CD4-positive, alpha-beta T cell treated with Interleukin-1 beta for 1 hour (primary cell): ENCODE measurements at regions not wholly inside any gene's neighbourhood (a gene's known extent, or its start where the extent isn't known, plus 50 kb on each side); places are given as distances from the start of the nearest gene placed in this dataset.
"Not testable (repeated sequence)": the region's sequence is repeated elsewhere in the genome, so short reads cannot be mapped to it uniquely, and the experiment has no call there.

Experiments used
- DNase-seq, 2 donors: peaks; one replicate each; pipeline ENCODE4 v3.0.0-alpha.2; 2020 to 2022

DNA sequence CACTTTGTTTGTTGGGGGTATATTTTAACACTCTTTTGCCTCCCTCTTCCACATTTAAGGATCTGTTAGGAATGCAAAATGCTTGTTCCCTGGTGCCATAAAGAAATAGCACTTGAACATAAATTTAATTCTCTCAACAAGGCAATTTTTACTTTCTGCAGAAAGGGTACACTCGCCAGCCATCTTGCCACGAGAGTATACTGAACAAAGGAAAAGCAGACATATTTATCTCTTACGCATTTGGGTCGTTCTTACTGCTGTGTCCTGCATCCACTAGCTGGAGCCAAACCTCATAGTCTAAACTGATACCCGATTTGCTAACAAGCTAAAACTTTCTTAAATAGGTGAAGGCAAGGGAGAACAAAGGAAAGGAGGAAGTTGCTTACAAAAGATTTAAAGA is 129.5 kb downstream of the B3GNT2 start:
- DNase-seq: no peak

DNA sequence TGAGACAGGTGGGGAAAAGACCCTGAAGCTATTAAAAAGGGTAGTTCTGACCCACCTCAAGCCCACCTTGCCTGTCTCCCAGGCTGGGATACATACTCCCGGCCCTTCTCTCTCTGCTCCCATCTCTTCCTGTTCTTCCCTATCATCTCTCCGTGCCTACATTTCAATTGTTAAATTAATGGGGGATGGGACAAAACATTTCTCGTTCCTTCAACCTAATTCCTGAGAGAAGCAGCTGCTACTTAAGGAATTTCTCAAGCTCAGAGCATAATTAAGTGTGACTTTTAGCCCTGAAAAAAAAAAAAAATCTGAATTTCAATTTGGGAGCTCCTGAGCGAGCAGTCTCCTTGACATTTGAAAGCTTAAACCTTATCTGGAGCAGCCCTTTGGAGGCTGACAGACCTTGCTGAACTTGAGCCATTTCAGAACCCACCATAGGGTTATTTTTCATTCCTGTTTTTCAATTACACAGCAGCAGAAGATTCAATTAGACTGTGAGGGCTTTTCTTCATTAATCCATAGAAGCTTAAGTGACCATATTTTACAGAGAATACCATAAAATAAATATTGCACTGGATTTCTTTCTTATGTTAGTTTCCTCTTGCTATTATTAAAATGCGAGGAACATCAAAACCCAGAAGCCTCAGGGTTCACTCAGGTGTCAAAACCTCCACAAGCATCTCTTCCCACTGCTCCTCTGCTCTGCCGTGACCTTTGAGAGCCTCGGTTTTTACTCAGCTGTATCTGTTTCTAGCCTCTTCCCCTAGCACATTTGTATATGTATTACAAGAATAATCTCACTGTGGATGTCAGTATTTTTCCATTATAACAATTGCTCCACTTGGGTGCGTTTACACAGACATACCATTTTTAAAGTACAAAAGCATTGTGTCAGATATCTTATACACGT is 125.7 kb downstream of the B3GNT2 start:
- no peak for DNase-seq

DNA sequence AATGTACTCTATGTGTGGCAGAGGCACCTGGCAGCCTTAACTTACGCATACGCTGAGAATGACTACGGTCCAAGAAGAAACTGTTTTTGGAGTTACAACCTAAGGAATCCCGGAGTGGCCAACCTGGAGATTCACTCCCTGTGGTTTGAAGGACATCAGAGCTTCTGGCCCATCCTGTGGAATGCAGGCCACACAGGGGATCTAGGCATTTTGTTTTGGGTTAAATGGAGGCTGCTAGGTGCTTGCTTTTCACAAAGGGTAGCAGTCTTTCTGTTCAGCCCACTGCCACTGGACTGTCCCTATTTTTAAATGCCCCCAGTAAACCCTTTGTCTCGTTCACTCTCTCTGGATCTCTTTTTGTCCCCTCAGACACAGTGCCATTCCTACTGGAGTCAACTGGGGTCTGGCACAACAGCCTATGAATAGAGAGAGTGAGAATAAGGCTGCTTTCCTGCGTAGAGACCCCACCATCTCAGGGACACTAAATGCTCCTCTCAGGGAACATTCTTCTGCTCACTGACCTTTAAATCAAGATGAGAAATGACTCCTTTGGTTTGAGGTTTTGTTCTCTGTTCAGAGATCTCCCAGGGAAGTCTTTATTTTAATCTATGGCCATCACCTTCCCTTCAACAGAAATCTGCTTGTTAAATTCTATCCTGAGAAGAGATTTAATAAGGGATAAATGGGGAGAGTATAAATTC is 124.9 kb downstream of the B3GNT2 start:
- DNase-seq: no peak

DNA sequence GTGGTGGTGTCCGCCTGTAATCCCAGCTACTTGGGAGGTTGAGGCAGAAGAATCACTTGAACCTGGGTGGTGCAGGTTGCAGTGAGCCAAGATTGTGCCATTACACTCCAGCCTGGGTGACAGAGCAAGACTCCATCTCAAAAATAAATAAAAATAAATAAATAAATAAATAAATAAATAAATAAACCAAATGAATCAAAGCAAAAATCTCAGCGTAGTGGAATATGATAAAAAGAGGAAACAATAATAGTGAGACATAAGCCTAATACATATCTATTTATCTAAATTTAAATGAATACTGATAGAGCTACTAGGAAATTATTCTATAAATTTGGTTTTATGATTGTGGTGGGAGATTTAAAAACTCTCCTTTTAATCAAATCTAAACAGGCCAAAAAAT is 124.2 kb downstream of the B3GNT2 start:
- DNase-seq: not testable (repeated sequence)

DNA sequence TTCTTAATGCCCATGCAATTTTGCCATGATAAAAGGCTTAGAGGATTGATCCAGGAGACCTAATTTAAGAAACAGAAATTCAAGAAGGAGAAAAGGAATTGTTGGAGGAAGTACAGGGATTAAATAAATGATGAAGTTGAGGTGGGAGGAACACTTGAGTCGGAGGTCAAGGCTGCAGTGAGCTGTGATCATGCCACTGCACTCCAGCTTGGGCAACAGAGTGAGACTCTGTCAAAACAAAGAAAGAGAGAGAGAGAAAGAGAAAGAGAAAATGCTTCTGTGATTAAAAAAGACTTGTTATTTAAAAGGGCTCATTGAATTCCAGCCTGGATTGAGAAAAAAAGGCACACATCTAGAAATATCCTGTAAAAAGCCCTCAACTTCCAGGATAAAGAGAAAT is 123.2 kb downstream of the B3GNT2 start:
- DNase-seq: no peak

DNA sequence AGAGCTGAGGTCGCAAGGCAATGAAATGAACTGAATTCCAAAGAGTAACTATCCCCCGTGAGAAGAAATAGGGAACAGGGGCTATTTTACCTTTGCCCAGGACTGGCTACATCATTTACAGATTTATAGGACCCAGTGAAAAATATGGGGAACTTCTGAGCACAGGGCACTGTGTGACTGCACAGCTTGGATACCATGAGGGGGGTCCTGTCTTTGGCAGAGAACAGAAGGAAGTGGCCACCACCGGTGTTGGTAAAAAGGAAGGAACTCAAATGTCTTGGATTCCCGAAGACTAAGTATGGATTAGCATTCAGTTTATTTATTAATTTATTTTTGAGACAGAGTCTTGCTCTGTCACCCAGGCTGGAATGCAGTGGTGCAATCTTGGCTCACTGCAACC is 119.6 kb downstream of the B3GNT2 start:
- DNase-seq: no peak

DNA sequence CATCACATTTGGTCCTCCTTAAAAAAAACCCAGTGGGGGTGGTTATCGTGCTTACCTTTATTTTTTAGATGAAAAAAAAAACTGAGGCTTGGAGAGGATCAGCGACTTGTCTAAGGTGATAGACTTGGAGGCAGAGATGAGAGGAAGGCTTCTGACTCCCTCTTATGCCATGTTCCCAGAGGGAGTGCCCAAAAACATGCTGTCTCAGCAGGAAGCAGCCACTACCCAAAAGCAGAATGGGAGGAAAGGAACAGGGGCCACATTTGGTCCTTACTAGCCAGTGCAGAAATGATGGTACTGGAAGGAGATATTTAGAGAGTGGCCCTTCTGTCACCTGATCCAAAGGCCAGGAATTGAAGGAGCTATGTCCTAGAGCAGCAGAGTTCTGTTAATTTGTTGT is 118.4 kb downstream of the B3GNT2 start:
- DNase-seq: no peak

DNA sequence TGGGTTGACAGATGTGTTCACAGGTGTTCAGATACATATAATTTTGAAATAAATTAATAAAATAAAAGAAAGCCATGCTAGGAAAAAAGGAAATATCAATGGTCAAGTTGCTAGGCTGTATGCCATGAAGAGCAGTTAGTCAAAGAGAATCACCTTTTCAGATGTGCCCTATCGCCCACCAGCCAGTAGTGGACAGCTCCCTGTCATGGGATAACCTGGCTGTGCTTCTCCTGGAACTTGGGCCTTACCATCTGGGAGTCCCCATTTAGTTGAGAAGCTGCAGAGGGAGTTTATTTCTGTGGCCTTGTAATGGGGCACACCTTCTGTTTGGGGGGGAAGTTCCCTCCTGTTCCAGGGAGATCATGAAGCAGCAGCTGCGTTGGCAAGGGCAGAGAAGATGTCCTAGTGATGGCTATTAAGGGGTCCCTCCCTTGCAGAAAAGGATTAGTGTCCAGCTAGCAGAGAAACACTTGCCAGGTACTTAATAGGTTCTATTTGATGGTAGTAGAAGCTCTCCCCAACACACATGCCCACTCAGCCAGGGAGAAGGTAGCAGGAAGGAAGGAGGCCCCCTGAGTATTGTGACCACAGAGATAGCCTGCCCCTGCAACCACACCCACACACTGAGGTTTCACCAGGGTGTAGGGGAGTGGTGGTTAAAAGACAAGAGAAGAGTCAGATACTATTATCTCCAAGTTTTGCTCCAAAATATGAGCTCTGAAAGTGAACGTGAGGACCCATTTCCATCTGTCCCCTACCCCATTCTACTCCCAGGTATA is 117.7 kb downstream of the B3GNT2 start:
- DNase-seq: peak; percentile 37 to 39

DNA sequence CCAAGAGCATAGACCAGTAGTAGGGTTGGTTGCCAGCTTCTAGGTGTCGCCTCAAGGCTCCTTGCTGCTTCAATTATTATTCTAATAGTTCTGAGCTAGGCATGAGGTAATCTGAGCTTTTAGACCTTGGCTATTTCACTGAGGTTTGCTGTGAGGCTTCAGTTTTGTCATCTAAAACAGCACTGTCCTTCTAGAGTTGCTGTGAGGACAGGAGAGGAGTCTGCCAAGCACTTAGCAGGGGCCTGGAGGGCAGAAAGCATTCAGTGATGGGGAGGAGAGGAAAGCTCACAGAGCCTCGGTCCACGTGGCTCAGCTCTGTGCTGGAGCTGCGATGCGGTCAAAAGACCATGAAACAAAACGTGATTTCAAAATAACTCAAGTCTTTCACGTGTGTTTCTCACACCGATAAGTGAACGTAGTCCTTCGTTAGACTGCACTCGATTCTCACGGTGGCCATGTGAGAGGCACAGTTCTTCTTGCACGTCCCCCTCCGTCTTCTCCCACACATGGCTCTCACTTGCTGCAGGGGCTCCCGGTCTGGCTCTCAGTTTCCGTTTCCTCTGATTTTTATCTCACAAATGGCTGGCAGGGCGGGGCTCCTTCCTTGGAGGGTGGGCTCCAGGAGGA is 113.7 kb downstream of the B3GNT2 start:
- DNase-seq: peak; percentile 25 to 31

DNA sequence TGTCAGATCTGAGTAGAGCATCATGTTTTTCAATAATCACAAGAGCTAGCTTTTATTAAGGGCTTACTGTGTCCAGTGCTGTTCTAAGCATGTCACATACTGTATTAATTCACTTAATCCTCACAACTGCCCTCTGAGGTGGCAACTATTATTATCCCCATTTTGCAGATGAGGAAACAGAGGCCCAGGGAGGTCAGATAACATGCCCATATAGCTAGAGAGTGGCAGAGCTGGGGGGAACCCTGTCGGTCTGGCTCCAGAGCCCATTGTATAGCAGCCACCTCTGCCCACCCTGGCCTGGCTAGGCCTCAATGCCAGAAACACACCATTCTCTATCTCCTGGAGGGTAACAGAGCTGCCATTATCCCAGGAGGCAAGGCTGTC is 113.2 kb downstream of the B3GNT2 start:
- no peak for DNase-seq

DNA sequence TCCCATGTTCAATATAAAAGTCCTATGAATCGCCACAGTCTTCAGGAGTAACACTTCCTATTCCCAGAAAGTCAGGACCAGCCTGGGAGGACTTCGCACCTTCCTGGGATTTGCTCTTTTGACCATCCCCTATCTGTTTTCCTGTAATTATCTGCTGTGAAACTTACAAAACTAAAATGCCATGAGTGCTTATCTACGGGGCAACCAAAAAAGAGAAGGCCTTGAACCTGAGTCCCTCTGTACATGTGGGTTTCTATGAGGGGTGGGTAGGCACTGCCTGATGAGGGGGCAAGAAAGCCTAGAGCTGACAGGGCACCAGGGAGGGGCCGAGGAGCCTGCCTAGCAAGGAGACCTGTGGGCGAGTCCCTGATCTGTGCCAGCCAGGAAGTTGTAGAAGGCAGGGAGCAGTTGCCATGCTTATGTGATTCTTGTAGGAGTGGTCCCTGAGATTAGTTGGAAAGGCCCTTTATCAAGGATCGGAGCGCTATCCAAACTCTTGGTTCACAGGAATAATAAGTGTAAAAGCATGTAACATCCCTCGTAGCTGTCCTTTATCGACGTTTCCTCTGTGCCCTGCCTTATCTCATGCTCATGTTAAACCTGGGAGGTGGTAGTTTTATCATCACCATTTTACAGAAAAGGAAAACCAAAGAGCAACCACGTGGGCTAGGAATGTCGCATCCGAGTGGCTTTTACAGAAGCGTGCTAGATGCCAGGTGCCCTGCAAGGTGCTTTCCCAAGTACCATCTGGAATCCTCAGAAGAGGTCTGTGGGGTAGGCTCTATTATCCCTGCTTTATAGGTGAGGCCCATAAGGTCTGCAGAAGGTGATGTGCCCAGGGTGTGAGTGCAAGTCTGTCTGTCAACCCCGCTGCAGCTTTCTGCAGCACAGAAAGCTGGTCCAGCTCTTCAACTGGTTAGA is 111.8 kb downstream of the B3GNT2 start:
- no peak for DNase-seq

DNA sequence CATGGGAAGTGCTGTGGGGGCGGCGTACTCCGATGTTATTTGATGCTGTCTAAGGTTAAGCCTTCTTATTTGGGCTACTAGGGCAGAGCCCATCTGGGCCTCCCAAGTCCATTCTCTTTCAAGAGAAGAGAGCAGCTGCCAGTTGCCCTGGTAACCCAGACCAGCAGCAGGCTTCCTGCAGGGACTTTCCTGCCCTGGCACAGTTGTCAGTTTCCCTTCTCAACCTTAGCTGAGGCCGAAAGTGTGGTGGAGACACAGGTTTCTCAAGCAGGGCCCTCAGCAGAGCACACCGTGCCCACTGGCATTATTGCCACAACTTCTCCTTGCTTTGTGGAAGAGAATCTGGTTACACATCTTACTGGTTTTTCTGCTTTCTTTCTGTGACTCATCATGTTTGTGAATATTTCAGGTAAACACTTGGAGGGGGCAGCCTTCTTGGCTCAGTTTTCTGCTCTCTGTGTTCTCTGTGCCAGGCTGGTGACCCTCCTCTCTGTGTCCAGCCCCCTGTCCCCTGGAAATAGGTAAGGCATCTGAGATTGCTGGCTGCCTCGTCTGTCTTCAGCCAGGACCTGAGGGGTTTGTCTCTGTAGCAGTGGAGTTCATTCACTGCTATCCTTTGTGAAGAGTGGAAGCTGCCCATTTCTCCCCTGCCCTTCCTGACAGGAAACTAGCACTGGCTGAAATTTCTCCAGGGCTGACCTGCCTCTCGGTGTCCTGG is 111.0 kb downstream of the B3GNT2 start:
- peak; percentile 51 to 69 for DNase-seq

DNA sequence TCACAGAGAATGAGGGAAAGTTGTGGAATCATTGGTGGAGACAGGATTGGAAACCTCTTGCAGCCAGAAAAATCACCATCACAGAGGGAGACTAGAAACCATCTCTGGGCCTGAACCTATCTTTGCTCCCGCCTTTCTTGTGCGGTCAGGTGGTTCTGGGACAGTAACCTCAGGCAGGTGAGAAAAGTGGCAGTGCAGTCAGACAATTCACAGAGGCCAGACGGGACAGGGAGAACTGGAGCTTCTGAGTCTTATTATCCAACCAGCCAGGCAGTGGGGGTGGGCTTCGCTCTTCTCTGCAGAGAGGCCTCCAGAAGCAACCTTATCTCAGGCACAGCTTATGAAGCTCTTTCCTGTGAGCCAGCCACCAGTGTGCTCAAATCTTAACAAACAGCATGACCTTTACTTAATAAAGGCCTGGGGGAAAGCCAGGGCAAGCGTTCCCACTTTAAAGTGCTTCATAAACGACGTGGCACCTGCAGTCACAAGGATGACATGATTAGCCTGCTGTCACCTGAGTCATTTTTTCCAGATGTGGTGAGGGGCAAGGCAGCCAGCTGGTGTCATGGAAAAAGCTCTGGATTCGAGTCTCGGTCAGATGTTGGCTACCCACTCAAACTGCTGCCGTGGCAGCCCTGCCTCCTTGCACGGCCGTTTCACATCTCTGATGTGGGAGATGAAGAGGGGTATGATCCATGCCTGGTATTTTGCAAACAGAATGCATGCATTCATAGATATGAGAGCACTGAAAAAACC is 109.7 kb downstream of the B3GNT2 start:
- DNase-seq: peak in 1 of 2 donors; percentile 32

DNA sequence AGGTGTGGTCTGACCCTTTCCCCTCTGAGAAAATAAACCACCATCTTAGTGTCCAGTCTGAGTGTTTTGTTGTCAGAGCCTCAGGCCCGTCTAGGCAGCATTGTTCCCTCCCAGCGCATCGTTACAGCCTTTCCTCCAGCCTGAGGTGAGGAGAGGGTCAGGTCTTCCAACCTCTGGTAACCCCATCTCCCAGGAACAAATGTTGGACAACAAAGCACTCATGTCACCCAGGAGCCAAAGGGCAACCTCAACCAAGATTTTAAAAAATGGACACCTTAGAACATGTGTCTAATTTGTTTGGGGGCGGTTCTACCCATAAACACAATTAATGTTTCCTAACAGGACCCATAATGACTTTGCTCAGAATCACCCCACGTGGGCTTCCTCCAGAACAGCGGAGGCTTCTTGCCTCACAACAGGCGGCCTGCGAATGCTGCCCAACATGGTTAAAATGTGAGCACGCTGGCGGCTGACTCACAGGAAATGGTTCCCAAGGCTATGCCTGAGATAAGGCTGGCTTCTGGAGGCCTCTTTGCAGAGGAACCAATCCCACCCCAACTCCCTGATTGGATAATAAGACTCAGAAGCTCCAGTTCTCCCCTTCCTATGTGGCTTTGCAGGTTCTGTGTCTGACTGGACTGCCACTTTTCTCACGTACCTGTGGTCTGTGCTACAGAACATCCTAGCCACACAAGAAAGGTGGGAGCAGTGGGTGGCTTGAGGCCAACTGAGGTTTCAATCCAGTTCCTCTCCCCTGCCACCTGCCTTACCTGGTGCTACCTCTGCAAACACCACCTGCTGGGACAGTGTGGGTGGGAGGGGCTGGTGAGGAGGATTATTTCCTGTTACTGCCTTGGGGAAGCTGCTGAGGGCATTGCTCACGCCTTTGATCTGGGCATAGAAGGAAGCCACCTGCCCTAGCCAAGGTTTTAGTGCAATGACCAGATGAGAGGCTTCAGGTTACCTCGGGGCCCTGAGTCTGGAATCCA is 108.8 kb downstream of the B3GNT2 start:
- peak; percentile 41 to 53 for DNase-seq

DNA sequence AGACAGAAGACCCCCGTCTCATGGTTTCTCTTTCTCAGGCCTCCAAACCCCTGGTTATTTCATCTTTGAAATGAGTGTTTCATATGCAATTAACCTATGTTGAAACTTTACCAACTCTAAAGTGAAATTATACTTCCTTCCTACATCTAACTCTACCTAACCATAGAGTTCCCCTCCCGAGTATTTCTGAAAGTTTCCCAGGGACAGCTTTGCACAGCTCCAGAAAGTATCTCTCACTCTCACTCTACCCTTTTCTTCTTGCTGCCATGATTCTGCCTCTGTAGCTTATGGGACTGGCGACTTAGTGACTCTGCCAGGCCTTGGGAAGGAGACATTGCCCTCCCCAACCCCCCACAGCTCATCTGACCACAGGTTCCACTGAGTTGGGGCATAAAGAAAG is 107.9 kb downstream of the B3GNT2 start:
- DNase-seq: no peak

DNA sequence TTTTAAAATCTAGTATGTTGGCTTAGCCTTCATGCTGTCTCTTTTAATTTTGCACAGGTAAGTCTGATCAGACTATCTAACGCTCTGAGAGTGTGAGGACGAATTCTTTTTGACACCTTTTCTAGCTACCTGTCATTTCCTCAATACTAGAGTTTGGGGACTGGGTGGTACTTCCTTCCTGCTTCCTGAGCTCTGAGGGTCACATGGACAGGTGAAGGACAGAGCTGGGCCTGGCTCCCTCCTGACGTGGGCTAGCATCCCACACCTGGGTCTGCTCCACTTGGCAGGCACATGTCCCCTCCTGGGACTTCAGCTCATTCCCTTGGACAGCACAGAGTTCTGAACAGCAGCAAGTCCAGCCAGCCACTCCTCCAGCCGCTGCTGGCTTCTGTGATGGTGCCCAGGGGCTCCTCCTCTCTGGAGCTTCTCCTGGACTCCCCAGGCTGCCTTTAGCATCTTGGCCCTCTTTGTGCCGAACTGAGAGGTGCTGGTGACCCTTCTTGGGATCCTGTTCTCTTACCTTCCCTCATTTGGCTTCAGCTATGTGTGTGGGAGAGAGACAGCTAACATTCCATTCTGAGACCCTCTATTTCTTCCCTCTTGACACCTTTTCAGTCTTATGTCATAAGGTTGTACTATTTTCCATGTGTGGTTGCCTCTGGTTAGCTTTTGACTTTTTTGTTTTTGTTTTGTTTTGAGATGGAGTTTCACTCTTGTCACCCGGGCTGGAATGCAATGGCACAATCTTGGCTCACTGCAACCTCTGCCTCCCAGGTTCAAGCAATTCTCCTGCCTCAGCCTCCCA is 106.9 kb downstream of the B3GNT2 start:
- DNase-seq: no peak

DNA sequence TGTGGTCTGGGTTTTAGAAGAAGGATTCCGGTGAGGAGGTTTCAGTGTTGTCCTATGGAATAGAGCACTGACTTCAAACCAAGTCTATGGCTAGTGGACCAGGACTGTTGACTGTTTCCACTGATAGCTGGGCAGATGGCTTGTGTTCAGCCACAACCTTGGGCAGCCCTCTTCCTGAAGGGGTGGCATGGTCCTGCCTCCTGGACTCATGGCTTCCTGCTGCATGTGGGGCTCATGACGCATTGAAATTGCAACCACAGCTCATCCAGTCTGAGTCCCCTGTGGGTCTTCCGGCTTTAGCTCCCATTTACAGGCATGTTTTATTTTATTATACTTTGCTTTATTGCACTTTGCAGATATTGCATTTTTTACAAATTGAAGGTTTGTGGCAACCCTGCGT is 105.0 kb downstream of the B3GNT2 start:
- no peak for DNase-seq

DNA sequence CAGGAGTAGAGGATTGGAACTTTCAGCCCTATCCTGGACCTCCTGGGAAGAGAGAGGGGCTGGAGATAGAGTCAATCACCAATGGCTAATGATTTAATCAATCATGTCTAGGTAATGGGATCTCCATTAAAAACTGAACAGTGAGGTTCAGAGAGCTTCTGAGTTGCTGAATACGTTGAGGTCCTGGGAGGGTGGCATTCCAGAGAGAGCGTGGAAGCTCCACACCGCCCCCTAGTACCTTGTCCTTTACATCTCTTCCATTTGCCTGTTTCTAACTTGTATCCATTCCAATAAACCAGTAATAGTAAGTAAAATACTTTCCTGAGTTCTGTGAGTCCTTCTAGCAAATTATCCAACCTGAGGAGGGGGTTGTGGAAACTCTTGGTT is 101.7 kb downstream of the B3GNT2 start:
- DNase-seq: no peak
